Heart left ventricle (tissue), 16 donors: ENCODE measurements at regions not wholly inside any gene's neighbourhood (a gene's known extent, or its start where the extent isn't known, plus 50 kb on each side); places are given as distances from the start of the nearest gene placed in this dataset.

Experiments
- ATAC-seq, 4 donors: fragments of 200-7000 bp; cut with Tn5 transposase; one replicate each; pipeline ENCODE4 v1.9.1; 2020 to 2022; ENCODE audit warnings: moderate library complexity in 4 of 4, mild to moderate bottlenecking in 3 of 4, moderate number of reproducible peaks in 1 of 4
- DNase-seq, 5 donors: peaks; one replicate each; pipeline ENCODE4 v3.0.0-alpha.2; 2020
- H3K27ac ChIP-seq, 12 donors: fragments of 200-600 bp; sonication (generic) in 4 of 12; one replicate each; pipeline versions ENCODE4 v1.5.0 to v1.8.0; 2016 to 2022; ENCODE audit warnings: mild to moderate bottlenecking in 2 of 12
- H3K27me3 ChIP-seq, 9 donors: fragments of 200-600 bp; sonication (generic) in 2 of 9; one replicate each; pipeline versions ENCODE4 v1.5.1 to v1.8.0; 2016 to 2022; ENCODE audit warnings: mild to moderate bottlenecking in 3 of 9
- H3K36me3 ChIP-seq, 9 donors: fragments of 200-600 bp; sonication (generic) in 2 of 9; one replicate each; pipeline versions ENCODE4 v1.5.0 to v1.8.0; 2018 to 2022; ENCODE audit warnings: mild to moderate bottlenecking in 2 of 9
- H3K4me1 ChIP-seq, 12 donors: fragments of 200-600 bp; sonication (generic) in 4 of 12; one replicate each; pipeline versions ENCODE4 v1.5.0 to v1.8.0; 2016 to 2022; ENCODE audit warnings: mild to moderate bottlenecking in 3 of 12
- H3K4me3 ChIP-seq, 12 donors: fragments of 200-600 bp; sonication (generic) in 4 of 12; one replicate each; pipeline versions ENCODE4 v1.5.0 to v1.8.0; 2017 to 2022; ENCODE audit warnings: mild to moderate bottlenecking in 9 of 12, moderate library complexity in 4 of 12
- H3K9me3 ChIP-seq, 12 donors: fragments of 200-600 bp; sonication (generic) in 4 of 12; one replicate each; pipeline versions ENCODE4 v1.5.0 to v1.8.0; 2016 to 2022; ENCODE audit warnings: mild to moderate bottlenecking in 1 of 12
- POLR2A ChIP-seq, 2 donors: fragments of 450-650 bp; IDR thresholded peaks; one replicate each; pipeline ENCODE4 v1.6.1; 2017; ENCODE audit warnings: antibody characterized with exemption in 2 of 2, mild to moderate bottlenecking in 2 of 2, moderate library complexity in 2 of 2
- WGBS, 4 donors: extraction: QIAGEN DNeasy Blood & Tissue Kit in 2 of 4; methylation state at CpG; one replicate each; pipeline versions ENCODE4 v1.1.5 to v1.1.7; 2013 to 2018; 5-methylcytosine and 5-hydroxymethylcytosine counted together
- intact Hi-C, 10 donors: fragments of 100-400 bp; cut with DNase I; formaldehyde crosslinking; loops; one replicate each; pipeline versions ENCODE4 v1.11.1 to v1.14.2; 2022
- TF ChIP-seq, protein P1 (sequence below), 12 donors: fragments of 200-600 bp; sonication (generic) in 4 of 12; IDR thresholded peaks; one replicate each; pipeline versions ENCODE4 v1.5.0 to v1.8.0; 2018 to 2022; ENCODE audit warnings: antibody characterized with exemption in 12 of 12, mild to moderate bottlenecking in 5 of 12
- donor health status: ischemic (EF 13 %, LVEDD 7.1; RV severe dilation, severe dysfunction).
- donor health status: healthy with polysubstance abuse.
- donor health status: DM: no; HTN: yes; CAD: no.
- donor health status: DM: no; HTN: no; CAD: no.
- donor health status: ischemic (EF 25% LVEDD 6.9; RV normal size, moderate dysfunction).
- donor health status: ischemic (EF 25% LVEDD 5.7; RV mildly dilated, moderate dysfunction).
- donor health status: healthy.
- donor health status: DM: yes; HTN: yes; CAD: no.
- donor health status: ischemic (EF 35%, LVEDD 5.7; RV mildly dilated, moderate dysfunction).
- donor health status: nonischemic (EF 11% LVEDD 7.7; RV severe dilation, severe dysfunction).
- donor health status: DM: yes; HTN: yes; CAD: no.
- donor health status: PGD.
- donor health status: ischemic (EF 29% LVEDD 5.4; RV normal size, mild dysfunction).
- donor health status: nonischemic (EF 23%, LVEDD 6.1; RV moderate dilation, normal function).

DNA sequence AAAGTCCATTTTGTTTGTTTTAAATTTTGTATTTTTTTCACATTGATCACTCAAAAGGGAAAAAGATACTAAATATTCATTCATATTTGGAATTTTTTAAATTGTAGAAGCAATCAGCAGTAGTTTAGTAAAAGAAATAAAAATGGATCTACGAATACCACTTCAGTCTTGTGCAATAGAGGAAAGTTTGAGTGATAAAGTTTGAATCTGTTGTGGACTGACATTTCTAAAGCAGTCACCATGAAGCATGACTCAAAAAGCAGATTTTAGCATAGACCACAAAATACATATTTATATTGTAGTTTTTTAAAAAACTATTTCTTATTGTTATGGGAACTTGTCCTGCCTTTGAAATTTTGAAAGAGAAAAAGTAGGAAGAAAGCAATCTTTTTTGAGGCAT is 520.5 kb upstream of the ZEB2 start:
- H3K9me3 ChIP-seq = no peaks in the 10 kb centered on the region
- H3K27me3 ChIP-seq = no peaks in the 10 kb centered on the region
- H3K4me3 ChIP-seq = no peak overlapping the region
- intact Hi-C loops = no loop called here
- H3K36me3 ChIP-seq = no peaks in the 10 kb centered on the region
- ATAC-seq = no peak
- peaks cover 0 to 11% (median 0%) of the 10 kb centered on the region in 12 donors for H3K4me1 ChIP-seq
- no peak for TF ChIP-seq POLR2A (IDR thresholded peaks at IDR 0.05)
- TF ChIP-seq, protein P1, sequence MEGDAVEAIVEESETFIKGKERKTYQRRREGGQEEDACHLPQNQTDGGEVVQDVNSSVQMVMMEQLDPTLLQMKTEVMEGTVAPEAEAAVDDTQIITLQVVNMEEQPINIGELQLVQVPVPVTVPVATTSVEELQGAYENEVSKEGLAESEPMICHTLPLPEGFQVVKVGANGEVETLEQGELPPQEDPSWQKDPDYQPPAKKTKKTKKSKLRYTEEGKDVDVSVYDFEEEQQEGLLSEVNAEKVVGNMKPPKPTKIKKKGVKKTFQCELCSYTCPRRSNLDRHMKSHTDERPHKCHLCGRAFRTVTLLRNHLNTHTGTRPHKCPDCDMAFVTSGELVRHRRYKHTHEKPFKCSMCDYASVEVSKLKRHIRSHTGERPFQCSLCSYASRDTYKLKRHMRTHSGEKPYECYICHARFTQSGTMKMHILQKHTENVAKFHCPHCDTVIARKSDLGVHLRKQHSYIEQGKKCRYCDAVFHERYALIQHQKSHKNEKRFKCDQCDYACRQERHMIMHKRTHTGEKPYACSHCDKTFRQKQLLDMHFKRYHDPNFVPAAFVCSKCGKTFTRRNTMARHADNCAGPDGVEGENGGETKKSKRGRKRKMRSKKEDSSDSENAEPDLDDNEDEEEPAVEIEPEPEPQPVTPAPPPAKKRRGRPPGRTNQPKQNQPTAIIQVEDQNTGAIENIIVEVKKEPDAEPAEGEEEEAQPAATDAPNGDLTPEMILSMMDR (IDR thresholded peaks at IDR 0.05) = no peak
- no peak for DNase-seq
- H3K27ac ChIP-seq = no peak overlapping the region
- WGBS, 4 donors = 66 to 77% (median 71%) methylated on average over 1 of the region's 1 CpG

DNA sequence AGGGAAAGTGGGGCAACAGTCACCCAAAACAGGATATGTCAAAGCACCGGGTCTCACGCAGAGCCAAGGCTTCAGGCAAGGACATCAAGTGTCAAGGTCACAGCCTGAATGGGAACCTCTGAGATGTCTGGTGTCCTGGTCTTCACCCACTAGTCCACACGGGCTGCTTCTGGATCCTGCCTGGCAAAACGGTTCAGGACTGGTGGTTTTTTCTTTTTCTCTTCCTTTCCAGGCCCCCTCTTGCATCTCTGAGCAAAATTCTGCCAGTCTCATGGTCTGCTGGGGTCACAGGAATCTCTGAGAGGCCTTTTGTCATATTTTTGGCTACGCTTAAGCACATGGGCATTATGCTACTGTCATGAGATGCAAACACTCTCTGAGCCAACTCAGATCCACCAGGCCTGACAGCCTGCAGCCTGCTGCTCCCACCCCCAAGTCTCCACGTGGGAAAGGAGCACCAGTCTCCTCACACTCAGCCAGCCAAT is 518.2 kb upstream of the ZEB2 start:
- Histone ChIP-seq H3K4me1 (peaks cover 0 to 11% (median 0%) of the 10 kb centered on the region in 12 donors), H3K36me3 (no peaks in the 10 kb centered on the region), H3K4me3 (no peak overlapping the region), H3K9me3 (no peaks in the 10 kb centered on the region), H3K27me3 (no peaks in the 10 kb centered on the region), H3K27ac (peak overlapping the region in 2 of 12 donors; percentile 49 to 53)
- DNase-seq (peak in 1 of 5 donors; percentile 38), ATAC-seq (peak in 1 of 4 donors; percentile 54)
- WGBS, 4 donors = 53 to 58% (median 56%) methylated on average over 6 of the region's 6 CpGs
- no peak for TF ChIP-seq POLR2A (IDR thresholded peaks at IDR 0.05)
- TF ChIP-seq, protein P1 (IDR thresholded peaks at IDR 0.05) = no peak
- intact Hi-C loops = no loop called here

DNA sequence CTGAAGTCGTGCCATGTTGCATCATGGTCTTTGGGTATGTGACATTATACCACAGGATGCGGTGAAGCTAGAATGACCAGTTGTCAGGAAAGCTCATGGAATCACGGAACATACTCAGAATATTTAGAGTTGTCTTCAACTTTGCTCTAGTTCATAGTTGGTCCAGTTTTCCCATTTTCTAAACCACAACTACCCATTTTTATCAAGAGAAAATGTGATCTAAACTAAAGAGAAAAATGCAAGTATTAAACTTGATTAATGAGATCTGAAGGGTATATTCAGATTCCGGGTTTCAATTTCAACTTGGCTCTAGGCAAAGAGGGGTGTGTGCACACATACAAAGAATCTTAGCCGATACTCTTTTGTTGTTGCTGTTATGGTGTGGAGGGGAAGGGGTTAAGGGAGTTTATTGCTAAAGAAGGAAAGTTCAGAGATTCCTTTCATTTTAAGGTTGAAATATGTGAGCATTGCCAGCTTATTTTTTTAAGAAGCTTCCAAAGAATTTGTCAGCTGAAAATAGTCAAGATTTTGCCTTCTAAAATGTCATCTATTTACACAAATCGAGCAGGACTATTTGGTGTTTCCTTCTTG is 516.6 kb upstream of the ZEB2 start:
- H3K4me3 ChIP-seq = peak overlapping the region in 6 of 12 donors; percentile 1 to 42 (median 9)
- H3K27me3 ChIP-seq = no peaks in the 10 kb centered on the region
- DNase-seq = no peak
- H3K9me3 ChIP-seq = no peaks in the 10 kb centered on the region
- H3K4me1 ChIP-seq = peaks cover 0 to 11% (median 0%) of the 10 kb centered on the region in 12 donors
- TF ChIP-seq, protein P1 (IDR thresholded peaks at IDR 0.05) = no peak
- TF ChIP-seq POLR2A (IDR thresholded peaks at IDR 0.05) = no peak
- ATAC-seq = no peak
- peak overlapping the region in 4 of 12 donors; percentile 9 to 53 (median 41) for H3K27ac ChIP-seq
- intact Hi-C loops = no loop called here
- WGBS, 4 donors = 74 to 82% (median 75%) methylated on average over 6 of the region's 6 CpGs
- H3K36me3 ChIP-seq = no peaks in the 10 kb centered on the region

DNA sequence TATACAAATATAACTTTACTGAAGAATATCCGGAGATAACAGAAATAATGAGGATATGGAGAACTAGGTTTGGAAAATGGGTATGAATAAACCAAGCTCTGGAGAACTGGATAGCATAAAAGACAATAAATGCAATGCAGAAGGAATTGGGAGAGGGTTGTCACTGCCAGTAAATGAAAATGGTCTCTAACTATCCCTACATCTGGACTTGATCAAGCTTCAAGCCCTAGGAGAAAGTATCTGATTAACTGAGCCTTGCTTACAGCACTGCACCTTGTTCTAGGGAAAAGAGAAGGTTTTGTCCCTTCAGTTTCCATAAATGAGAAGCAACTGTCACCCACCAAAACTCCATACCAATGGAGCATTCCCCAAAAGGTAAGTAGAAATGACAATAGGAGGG is 514.6 kb upstream of the ZEB2 start:
- WGBS, 4 donors = 80 to 92% (median 86%) methylated on average over 1 of the region's 1 CpG
- DNase-seq (no peak), ATAC-seq (no peak)
- intact Hi-C loops = no loop called here
- Histone ChIP-seq H3K36me3 (no peaks in the 10 kb centered on the region), H3K27me3 (no peaks in the 10 kb centered on the region), H3K4me1 (peaks cover 0 to 18% (median 2%) of the 10 kb centered on the region in 12 donors), H3K4me3 (no peak overlapping the region), H3K27ac (no peak overlapping the region), H3K9me3 (no peaks in the 10 kb centered on the region)
- TF ChIP-seq, protein P1 (IDR thresholded peaks at IDR 0.05) = no peak
- no peak for TF ChIP-seq POLR2A (IDR thresholded peaks at IDR 0.05)
